ENCODE measurements at regions not wholly inside any gene's neighbourhood (a gene's known extent, or its start where the extent isn't known, plus 50 kb on each side); places are given as distances from the start of the nearest gene placed in this dataset.
A peak's percentile ranks its signal among the peaks of the same experiment; 100 is the strongest.
"Not testable (repeated sequence)": the region's sequence is repeated elsewhere in the genome, so short reads cannot be mapped to it uniquely, and the experiment has no call there.

DNA sequence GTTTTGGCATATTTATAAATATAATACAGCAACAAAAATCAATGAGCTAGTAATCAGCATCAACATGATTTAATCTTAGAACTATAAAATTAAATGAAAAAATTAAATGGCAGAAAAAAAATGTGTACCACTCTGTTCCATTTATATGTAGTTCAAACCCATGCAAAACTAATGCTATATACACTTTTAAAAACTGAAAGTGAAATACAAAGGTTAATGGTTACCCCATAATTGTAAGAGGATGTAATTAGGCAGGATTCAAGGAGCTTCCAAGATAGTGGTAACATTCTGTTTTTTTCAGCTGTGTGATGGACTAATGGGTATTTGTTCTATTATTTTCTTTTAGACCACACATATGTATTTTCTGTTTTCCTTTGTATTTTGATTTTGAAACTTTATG is 492.1 kb downstream of the UTRN start:
- Mint-ChIP-seq H3K27ac (peak overlapping the region; percentile 20 to 30), H3K9me3 (no peaks in the 10 kb centered on the region), H3K4me3 (no peak overlapping the region), H3K27me3 (no peaks in the 10 kb centered on the region), H3K4me1 (ENCODE audit: low read depth in 2 of 2) (peaks cover 33 to 38% of the 10 kb centered on the region in 2 donors), H3K36me3 (peaks cover 38% of the 10 kb centered on the region)
- no peak for DNase-seq (ENCODE audit: low spot score)
- no peak for ATAC-seq

DNA sequence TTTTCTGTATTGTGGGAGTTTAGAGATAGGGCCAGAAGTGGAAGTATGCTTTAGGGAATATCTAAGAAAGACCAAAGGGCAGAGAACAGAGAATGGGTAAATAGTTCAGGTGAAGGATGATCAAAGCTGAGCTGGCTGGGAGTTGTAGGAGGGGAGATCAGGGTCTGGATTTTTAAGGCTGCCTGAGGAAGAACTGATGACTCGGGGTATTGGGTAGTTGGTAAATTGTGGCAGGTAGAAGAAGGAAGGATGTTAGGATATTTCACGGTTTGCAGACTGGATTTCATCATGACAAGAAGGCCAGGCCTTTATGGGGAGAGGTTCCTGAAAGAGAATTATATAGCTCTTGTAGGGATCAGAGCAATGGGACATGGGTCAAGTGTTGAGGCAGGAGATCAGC is 492.9 kb downstream of the UTRN start:
- Mint-ChIP-seq H3K36me3 (peaks cover 35% of the 10 kb centered on the region), H3K27me3 (no peaks in the 10 kb centered on the region), H3K27ac (peak overlapping the region; percentile 20 to 30), H3K4me3 (no peak overlapping the region), H3K9me3 (no peaks in the 10 kb centered on the region), H3K4me1 (ENCODE audit: low read depth in 2 of 2) (peaks cover 33 to 38% of the 10 kb centered on the region in 2 donors)
- DNase-seq (ENCODE audit: low spot score) (no peak), ATAC-seq (no peak)

DNA sequence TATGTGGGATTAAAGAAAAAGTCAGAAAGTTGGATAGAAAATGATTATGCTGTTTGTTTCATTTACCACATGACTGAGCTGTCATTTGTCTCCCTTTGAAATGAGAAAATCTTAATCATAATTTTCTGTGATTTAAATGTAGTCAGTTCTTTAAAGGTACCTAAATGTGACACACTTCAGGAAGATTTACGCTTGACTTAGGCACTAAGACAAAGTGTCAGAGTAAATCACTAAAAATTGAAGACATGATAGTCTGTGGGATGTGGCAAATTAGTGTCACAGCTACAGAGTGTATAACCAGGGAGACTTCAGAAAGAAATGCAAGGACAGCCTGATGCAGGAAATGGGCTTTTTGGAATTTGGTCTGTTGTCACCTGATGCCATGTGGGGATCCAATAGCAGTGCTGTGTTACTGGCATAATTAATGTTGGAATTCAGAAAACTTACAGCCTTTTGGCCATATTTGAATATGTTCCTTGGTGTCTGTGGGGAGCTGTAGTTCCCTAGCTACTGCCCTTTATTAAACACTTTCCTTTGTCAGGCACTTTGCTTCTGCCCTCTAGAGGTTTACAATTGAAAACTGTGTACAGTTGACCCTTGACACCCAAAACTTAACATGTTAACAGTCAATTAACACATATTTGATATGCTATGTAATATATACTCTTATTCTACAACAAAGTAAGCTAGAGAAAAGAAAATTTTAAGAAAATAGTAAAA is 493.8 kb downstream of the UTRN start:
- Mint-ChIP-seq H3K9me3 (no peaks in the 10 kb centered on the region), H3K4me3 (no peak overlapping the region), H3K27ac (peak overlapping the region in 1 of 2 donors; percentile 30), H3K4me1 (ENCODE audit: low read depth in 2 of 2) (peaks cover 33 to 38% of the 10 kb centered on the region in 2 donors), H3K36me3 (peaks cover 28% of the 10 kb centered on the region), H3K27me3 (no peaks in the 10 kb centered on the region)
- DNase-seq (ENCODE audit: low spot score) = no peak
- ATAC-seq = no peak

DNA sequence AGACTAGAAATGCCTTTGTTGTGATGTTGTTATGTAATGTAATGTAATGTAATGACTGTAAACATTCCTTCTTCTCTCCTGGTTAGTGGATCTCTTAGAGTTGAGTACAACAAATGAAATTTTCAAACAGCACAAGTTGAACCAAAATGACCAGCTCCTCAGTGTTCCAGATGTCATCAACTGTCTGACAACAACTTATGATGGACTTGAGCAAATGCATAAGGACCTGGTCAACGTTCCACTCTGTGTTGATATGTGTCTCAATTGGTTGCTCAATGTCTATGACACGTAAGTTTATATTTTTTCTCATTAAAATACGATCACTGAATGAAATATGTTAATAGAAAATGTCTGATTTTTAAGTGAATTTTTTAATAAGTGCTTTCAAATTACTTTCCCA is 496.7 kb downstream of the UTRN start:
- Mint-ChIP-seq H3K9me3 (no peaks in the 10 kb centered on the region), H3K27ac (peak overlapping the region in 1 of 2 donors; percentile 6), H3K36me3 (peaks cover 18% of the 10 kb centered on the region), H3K4me3 (no peak overlapping the region), H3K4me1 (ENCODE audit: low read depth in 2 of 2) (peaks cover 24 to 27% of the 10 kb centered on the region in 2 donors), H3K27me3 (no peaks in the 10 kb centered on the region)
- ATAC-seq = no peak
- DNase-seq (ENCODE audit: low spot score) = no peak

DNA sequence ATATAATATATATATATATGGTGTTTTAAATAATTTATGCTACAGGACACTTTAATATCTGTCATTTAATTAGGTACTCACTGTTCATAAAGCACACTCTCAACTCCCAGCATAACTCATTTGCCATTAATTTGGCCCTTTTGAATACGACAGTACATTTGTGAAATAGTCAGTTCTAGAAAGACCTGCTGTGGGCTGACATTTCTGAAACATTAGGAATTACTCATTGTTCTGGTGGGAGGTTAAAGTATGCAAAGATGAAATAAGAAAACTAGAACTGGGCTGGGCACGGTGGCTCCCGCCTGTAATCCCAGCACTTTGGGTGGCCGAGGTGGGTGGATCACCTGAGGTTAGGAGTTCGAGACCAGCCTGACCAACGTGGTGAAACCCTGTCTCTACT is 497.5 kb downstream of the UTRN start:
- H3K27me3 Mint-ChIP-seq = no peaks in the 10 kb centered on the region
- no peak for ATAC-seq
- peaks cover 19 to 22% of the 10 kb centered on the region in 2 donors for H3K4me1 Mint-ChIP-seq (ENCODE audit: low read depth in 2 of 2)
- no peak overlapping the region for H3K27ac Mint-ChIP-seq
- H3K4me3 Mint-ChIP-seq = no peak overlapping the region
- H3K9me3 Mint-ChIP-seq = no peaks in the 10 kb centered on the region
- no peak for DNase-seq (ENCODE audit: low spot score)
- peaks cover 16% of the 10 kb centered on the region for H3K36me3 Mint-ChIP-seq

DNA sequence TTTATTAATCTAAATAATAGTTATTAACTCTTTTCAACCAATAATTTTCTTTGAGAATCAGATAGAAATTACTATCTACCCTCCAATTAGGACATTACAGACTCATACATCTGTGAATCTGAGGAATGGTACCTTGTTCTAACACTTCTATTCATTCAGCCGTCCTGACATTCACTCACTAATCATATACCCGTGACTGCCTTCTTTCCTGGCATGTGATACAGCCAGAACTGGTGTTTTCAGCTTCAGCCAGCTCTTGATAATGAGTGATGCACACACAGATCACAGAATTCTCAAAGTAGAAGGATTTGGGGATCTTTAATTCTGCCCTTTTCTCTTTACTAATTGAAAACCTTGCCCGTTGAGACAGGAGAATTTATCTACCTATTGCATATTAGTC is 499.9 kb downstream of the UTRN start:
- Mint-ChIP-seq H3K9me3 (no peaks in the 10 kb centered on the region), H3K36me3 (peaks cover 16% of the 10 kb centered on the region), H3K27me3 (no peaks in the 10 kb centered on the region), H3K27ac (no peak overlapping the region), H3K4me1 (ENCODE audit: low read depth in 2 of 2) (peaks cover 10 to 15% of the 10 kb centered on the region in 2 donors), H3K4me3 (no peak overlapping the region)
- DNase-seq (ENCODE audit: low spot score) = no peak
- no peak for ATAC-seq

DNA sequence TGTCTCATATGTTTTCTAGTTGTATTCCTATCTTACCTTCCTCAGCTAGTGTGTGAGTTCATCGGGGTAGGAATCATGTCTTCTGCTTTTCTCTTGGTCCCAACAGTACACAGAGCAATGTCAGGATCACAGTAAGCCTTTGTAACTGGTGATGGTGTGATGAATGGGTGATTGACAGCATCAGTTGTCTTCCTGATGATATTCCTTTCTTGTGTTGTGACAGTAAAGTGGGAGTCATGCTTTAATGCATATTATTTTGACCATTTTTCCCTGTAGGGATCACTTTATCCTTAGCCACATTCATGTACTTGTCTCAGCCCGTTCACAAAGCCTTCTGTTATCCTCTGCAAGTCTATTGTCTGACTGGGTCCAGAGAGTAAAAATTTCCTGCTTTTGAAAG is 501.7 kb downstream of the UTRN start:
- no peaks in the 10 kb centered on the region for H3K9me3 Mint-ChIP-seq
- H3K4me3 Mint-ChIP-seq = no peak overlapping the region
- H3K27me3 Mint-ChIP-seq = no peaks in the 10 kb centered on the region
- H3K36me3 Mint-ChIP-seq = peaks cover 5% of the 10 kb centered on the region
- peak overlapping the region; percentile 16 to 24 for H3K27ac Mint-ChIP-seq
- no peak for DNase-seq (ENCODE audit: low spot score)
- H3K4me1 Mint-ChIP-seq (ENCODE audit: low read depth in 2 of 2) = peaks cover 0 to 6% of the 10 kb centered on the region in 2 donors
- no peak for ATAC-seq

DNA sequence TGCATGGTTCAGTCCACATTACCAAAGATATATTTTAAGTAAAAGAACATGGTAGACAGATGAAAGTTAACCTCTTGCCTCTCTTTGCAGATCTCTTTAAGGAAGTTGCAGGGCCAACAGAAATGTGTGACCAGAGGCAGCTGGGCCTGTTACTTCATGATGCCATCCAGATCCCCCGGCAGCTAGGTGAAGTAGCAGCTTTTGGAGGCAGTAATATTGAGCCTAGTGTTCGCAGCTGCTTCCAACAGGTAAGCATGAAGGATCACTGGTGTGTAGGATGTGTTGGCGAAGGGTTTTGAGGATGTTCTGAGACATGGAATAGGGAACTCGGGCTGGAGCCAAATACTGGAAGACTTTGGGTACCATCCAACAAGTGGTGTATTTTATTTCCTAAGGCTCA is 508.6 kb downstream of the UTRN start:
- peaks cover 23% of the 10 kb centered on the region for H3K36me3 Mint-ChIP-seq
- peaks cover 5 to 8% of the 10 kb centered on the region in 2 donors for H3K4me1 Mint-ChIP-seq (ENCODE audit: low read depth in 2 of 2)
- H3K9me3 Mint-ChIP-seq = no peaks in the 10 kb centered on the region
- no peak for DNase-seq (ENCODE audit: low spot score)
- no peak overlapping the region for H3K4me3 Mint-ChIP-seq
- no peaks in the 10 kb centered on the region for H3K27me3 Mint-ChIP-seq
- ATAC-seq = no peak
- no peak overlapping the region for H3K27ac Mint-ChIP-seq

DNA sequence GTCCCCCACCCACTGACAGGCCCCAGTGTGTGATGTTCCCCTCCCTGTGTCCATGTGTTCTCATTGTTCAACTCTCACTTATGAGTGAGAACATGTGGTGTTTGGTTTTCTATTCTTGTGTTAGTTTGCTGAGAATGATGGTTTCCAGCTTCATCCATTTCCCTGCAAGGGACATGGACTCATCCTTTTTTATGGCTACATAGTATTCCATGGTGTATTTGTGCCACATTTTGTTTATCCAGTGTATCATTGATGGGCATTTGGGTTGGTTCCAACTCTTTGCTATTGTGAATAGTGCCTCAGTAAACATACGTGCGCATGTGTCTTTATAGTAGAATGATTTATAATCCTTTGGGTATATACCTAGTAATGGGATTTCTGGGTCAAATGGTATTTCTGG is 509.9 kb downstream of the UTRN start:
- H3K36me3 Mint-ChIP-seq = peaks cover 32% of the 10 kb centered on the region
- H3K27ac Mint-ChIP-seq; H3K4me3 Mint-ChIP-seq; DNase-seq (ENCODE audit: low spot score); ATAC-seq; H3K9me3 Mint-ChIP-seq; H3K27me3 Mint-ChIP-seq: not testable (repeated sequence)
- H3K4me1 Mint-ChIP-seq (ENCODE audit: low read depth in 2 of 2) = peaks cover 12 to 13% of the 10 kb centered on the region in 2 donors

DNA sequence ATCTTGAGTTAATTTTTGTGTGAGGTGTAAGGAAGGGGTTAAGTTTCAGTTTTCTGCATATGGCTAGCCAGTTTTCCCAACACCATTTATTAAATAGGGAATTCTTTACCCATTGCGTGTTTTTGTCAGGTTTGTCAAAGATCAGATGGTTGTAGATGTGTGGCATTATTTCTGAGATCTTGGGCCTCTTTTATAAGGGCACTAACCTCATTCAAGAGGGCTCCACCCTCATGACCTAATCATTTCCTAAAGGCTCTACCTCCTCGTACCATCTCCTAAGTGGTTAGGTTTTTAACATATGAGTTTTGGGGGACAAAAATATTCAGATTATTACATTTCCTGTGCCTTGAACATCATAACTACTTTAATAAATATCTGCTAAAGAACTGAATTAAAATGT is 510.9 kb downstream of the UTRN start:
- no peak for ATAC-seq
- Mint-ChIP-seq H3K36me3 (peaks cover 32% of the 10 kb centered on the region), H3K9me3 (no peaks in the 10 kb centered on the region), H3K27me3 (no peaks in the 10 kb centered on the region), H3K4me3 (no peak overlapping the region), H3K4me1 (ENCODE audit: low read depth in 2 of 2) (peaks cover 12 to 13% of the 10 kb centered on the region in 2 donors), H3K27ac (no peak overlapping the region)
- DNase-seq (ENCODE audit: low spot score) = no peak

DNA sequence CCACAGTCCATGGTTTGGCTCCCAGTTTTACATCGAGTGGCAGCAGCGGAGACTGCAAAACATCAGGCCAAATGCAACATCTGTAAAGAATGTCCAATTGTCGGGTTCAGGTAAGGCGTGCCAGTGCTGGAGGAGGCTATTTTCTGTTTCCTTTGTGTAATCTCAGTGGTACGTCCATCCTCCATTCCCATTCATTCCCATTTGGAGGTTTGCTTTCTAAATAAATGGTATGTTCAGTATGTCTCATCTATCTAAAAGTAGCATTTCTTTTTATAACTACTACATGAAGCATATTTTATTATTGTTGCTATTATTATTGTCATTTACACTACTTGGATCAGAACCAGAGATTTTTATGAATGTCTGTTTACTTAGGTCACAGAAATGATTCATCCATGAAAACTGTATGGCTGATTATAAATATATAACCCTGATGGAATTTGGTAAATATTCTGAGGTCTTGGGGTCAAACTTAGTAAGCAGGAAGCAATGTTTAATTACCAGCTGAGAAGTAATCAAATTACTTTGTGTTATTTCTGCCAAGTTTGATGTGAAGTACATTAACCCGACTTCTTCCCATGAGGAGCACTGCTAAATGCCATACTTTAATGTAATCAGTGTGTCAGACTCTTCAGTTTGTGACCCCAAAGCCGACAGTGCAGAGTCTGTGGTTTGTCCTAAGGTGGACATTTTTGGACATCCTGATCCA is 512.9 kb downstream of the UTRN start:
- no peak overlapping the region for H3K4me3 Mint-ChIP-seq
- H3K27ac Mint-ChIP-seq = no peak overlapping the region
- peaks cover 32% of the 10 kb centered on the region for H3K36me3 Mint-ChIP-seq

DNA sequence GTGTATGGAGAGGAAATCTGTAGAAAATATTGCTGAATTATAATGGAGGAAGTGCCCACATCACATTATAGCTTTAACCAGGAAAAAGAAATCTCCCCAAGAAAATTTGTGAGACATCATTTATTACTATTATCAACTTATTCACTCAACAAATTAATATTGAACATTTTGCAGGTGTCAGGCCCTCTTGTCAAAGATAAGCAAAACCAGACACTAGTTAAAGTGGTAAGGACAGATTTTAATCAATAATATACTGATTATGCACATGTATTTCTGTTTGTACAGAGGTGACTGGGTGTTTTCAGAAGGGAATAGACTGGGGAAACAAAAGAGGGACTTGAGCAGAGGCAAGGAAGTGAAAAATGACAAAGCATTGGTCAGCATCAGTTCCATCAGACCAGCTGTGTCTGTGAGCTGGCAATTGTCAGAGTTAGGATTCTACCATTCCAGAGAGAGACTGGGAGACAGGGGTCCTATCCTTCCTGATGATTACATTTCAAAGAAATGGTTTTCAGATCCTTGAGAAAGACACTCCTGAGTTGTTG is 519.2 kb downstream of the UTRN start:
- Mint-ChIP-seq H3K4me1 (ENCODE audit: low read depth in 2 of 2) (peaks cover 14 to 24% of the 10 kb centered on the region in 2 donors), H3K36me3 (peaks cover 9% of the 10 kb centered on the region), H3K27ac (peak overlapping the region; percentile 4 to 7), H3K27me3 (no peaks in the 10 kb centered on the region), H3K4me3 (no peak overlapping the region), H3K9me3 (no peaks in the 10 kb centered on the region)
- DNase-seq (ENCODE audit: low spot score) (no peak), ATAC-seq (no peak)

More for the DNA sequence above, 512.9 kb downstream of the UTRN start:
- no peak for DNase-seq (ENCODE audit: low spot score)
- Mint-ChIP-seq H3K27me3 (no peaks in the 10 kb centered on the region), H3K4me1 (ENCODE audit: low read depth in 2 of 2) (peaks cover 12 to 13% of the 10 kb centered on the region in 2 donors), H3K9me3 (no peaks in the 10 kb centered on the region)
- no peak for ATAC-seq

DNA sequence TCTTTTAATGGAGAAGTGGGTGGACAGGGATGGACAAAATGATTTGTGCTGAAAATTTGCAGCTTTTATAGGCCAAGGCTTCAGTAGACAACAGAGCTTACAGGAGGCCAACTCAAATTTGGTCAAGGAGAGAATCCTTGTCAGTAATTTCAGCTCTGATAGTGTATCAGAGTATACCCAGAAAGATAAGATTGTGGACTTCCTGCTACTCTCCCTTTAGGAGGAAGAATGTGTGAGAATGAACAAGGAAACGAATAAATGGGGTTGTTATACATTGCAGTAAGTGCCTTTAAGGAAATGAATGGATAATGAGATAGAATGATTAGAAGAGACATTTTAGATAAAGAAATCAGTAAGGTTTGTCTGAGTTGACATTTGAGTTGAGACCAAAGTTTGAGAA is 519.9 kb downstream of the UTRN start:
- H3K36me3 Mint-ChIP-seq = peaks cover 8% of the 10 kb centered on the region
- no peaks in the 10 kb centered on the region for H3K27me3 Mint-ChIP-seq
- peaks cover 16 to 26% of the 10 kb centered on the region in 2 donors for H3K4me1 Mint-ChIP-seq (ENCODE audit: low read depth in 2 of 2)
- H3K9me3 Mint-ChIP-seq = no peaks in the 10 kb centered on the region
- H3K4me3 Mint-ChIP-seq = no peak overlapping the region
- no peak for DNase-seq (ENCODE audit: low spot score)
- H3K27ac Mint-ChIP-seq = peak overlapping the region; percentile 4 to 7
- no peak for ATAC-seq

DNA sequence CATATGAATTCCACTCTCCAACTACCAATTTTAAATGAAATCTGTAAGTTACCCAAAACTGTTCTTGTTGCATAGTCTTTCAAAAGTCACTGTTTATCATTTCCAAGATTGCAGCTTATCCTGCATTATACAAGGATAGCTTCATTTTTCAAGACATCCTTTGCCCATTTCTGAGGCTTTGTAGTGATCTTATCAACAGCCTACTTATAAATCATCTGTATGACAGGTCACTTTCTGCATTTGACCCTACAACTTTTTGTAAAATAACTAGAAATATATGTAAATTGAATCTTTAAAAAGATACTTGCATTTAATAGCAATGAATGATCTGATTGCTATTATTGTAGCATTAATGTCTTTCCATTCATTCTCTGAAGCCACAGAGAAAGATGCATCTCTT is 521.1 kb downstream of the UTRN start:
- no peak for ATAC-seq
- Mint-ChIP-seq H3K4me3 (no peak overlapping the region), H3K36me3 (peaks cover 14% of the 10 kb centered on the region), H3K4me1 (ENCODE audit: low read depth in 2 of 2) (peaks cover 21 to 31% of the 10 kb centered on the region in 2 donors), H3K27me3 (no peaks in the 10 kb centered on the region), H3K27ac (no peak overlapping the region), H3K9me3 (no peaks in the 10 kb centered on the region)
- no peak for DNase-seq (ENCODE audit: low spot score)

Measured in natural killer cell treated with Interleukin-12 subunit alpha and Interleukin-12 subunit beta and Interleukin-15 and Interleukin-18, amount 100 ng/mL, for 72 hours (primary cell).